Nephron (organoid): ENCODE measurements at regions not wholly inside any gene's neighbourhood (a gene's known extent, or its start where the extent isn't known, plus 50 kb on each side); places are given as distances from the start of the nearest gene placed in this dataset.

Source experiments
- H3K27ac Mint-ChIP-seq, 3 experiments: 2 replicates each; pipeline ENCODE4 v1.8.0; 2020; ENCODE audit warnings: mixed read lengths in 3 of 3, mild to moderate bottlenecking in 2 of 3, moderate library complexity in 1 of 3
- H3K27me3 Mint-ChIP-seq: 2 replicates; pipeline ENCODE4 v1.8.0; 2021; ENCODE audit warnings: low read depth, mild to moderate bottlenecking, moderate library complexity, mixed read lengths
- H3K36me3 Mint-ChIP-seq: 2 replicates; pipeline ENCODE4 v1.8.0; 2020; ENCODE audit warnings: low read depth, mixed read lengths
- H3K4me1 Mint-ChIP-seq: 2 replicates; pipeline ENCODE4 v1.8.0; 2020; ENCODE audit warnings: mixed read lengths
- H3K4me3 Mint-ChIP-seq, 3 experiments: 2 replicates each; pipeline ENCODE4 v1.8.0; 2020; ENCODE audit warnings: mild to moderate bottlenecking in 3 of 3, mixed read lengths in 3 of 3, moderate library complexity in 2 of 3
- H3K9me3 Mint-ChIP-seq: 2 replicates; pipeline ENCODE4 v1.8.0; 2020; ENCODE audit warnings: mixed read lengths
- TF ChIP-seq, protein P1 (sequence below), 3 experiments: fragments of 200-600 bp; sonication (generic); IDR thresholded peaks; one replicate each; pipeline ENCODE4 v1.5.0; 2021; ENCODE audit warnings: antibody characterized with exemption in 3 of 3; ENCODE audit not compliant: unreplicated experiment in 3 of 3

DNA sequence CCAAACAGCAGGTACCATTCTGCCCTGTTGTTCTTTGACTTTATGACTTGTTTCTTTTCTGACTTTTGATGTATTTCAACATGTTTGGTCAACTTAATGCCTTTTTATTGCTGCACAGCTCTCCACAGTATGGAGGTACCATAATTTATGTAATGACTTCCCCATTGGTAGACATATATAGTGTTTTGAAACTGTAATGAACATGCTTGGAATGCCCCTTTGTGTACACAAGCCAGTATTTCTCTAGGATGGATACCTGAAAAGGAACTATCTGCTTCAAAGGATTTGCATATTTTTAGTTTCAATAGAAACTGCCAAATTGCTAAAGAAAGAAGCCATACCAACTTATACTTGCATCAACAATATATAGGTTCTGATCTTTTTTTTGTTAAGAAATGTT lies 66.1 kb downstream of the NOG start:
- Mint-ChIP-seq H3K27me3 (peaks cover 10% of the 10 kb centered on the region), H3K36me3 (no peaks in the 10 kb centered on the region), H3K4me3 (no peak overlapping the region), H3K4me1 (peaks cover 10% of the 10 kb centered on the region), H3K9me3 (peaks cover 3% of the 10 kb centered on the region), H3K27ac (no peak overlapping the region)
- TF ChIP-seq, protein P1, sequence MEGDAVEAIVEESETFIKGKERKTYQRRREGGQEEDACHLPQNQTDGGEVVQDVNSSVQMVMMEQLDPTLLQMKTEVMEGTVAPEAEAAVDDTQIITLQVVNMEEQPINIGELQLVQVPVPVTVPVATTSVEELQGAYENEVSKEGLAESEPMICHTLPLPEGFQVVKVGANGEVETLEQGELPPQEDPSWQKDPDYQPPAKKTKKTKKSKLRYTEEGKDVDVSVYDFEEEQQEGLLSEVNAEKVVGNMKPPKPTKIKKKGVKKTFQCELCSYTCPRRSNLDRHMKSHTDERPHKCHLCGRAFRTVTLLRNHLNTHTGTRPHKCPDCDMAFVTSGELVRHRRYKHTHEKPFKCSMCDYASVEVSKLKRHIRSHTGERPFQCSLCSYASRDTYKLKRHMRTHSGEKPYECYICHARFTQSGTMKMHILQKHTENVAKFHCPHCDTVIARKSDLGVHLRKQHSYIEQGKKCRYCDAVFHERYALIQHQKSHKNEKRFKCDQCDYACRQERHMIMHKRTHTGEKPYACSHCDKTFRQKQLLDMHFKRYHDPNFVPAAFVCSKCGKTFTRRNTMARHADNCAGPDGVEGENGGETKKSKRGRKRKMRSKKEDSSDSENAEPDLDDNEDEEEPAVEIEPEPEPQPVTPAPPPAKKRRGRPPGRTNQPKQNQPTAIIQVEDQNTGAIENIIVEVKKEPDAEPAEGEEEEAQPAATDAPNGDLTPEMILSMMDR (IDR thresholded peaks at IDR 0.05; ENCODE audit: unreplicated experiment in 3 of 3) = no peak

GRCh38 chr17:56661906-56662305 lies 68.4 kb downstream of the NOG start:
- no peak overlapping the region for H3K4me3 Mint-ChIP-seq
- peaks cover 11% of the 10 kb centered on the region for H3K4me1 Mint-ChIP-seq
- peaks cover 13% of the 10 kb centered on the region for H3K27me3 Mint-ChIP-seq
- TF ChIP-seq, protein P1 (IDR thresholded peaks at IDR 0.05; ENCODE audit: unreplicated experiment in 3 of 3) = no peak
- H3K36me3 Mint-ChIP-seq = no peaks in the 10 kb centered on the region
- H3K9me3 Mint-ChIP-seq = no peaks in the 10 kb centered on the region
- H3K27ac Mint-ChIP-seq = no peak overlapping the region

GRCh38 chr17:56665864-56666263 lies 72.4 kb downstream of the NOG start:
- H3K4me3 Mint-ChIP-seq = no peak overlapping the region
- H3K27me3 Mint-ChIP-seq = peaks cover 21% of the 10 kb centered on the region
- H3K9me3 Mint-ChIP-seq = peaks cover 7% of the 10 kb centered on the region

GRCh38 chr17:56667925-56668458 lies 74.5 kb downstream of the NOG start:
- H3K4me3 Mint-ChIP-seq = no peak overlapping the region
- H3K27ac Mint-ChIP-seq = no peak overlapping the region
- H3K27me3 Mint-ChIP-seq = peaks cover 25% of the 10 kb centered on the region
- H3K4me1 Mint-ChIP-seq = peaks cover 6% of the 10 kb centered on the region
- H3K9me3 Mint-ChIP-seq = peaks cover 13% of the 10 kb centered on the region
- TF ChIP-seq, protein P1 (IDR thresholded peaks at IDR 0.05; ENCODE audit: unreplicated experiment in 3 of 3) = no peak
- H3K36me3 Mint-ChIP-seq = no peaks in the 10 kb centered on the region

More at GRCh38 chr17:56665864-56666263, 72.4 kb downstream of the NOG start:
- H3K36me3 Mint-ChIP-seq = no peaks in the 10 kb centered on the region
- H3K27ac Mint-ChIP-seq = no peak overlapping the region
- TF ChIP-seq, protein P1 (IDR thresholded peaks at IDR 0.05; ENCODE audit: unreplicated experiment in 3 of 3) = no peak
- peaks cover 6% of the 10 kb centered on the region for H3K4me1 Mint-ChIP-seq

GRCh38 chr17:56672195-56672594 lies 78.7 kb downstream of the NOG start:
- Mint-ChIP-seq H3K4me1 (no peaks in the 10 kb centered on the region), H3K27ac (no peak overlapping the region), H3K36me3 (no peaks in the 10 kb centered on the region), H3K4me3 (no peak overlapping the region), H3K9me3 (peaks cover 13% of the 10 kb centered on the region), H3K27me3 (peaks cover 46% of the 10 kb centered on the region)
- TF ChIP-seq, protein P1 (IDR thresholded peaks at IDR 0.05; ENCODE audit: unreplicated experiment in 3 of 3) = no peak

DNA sequence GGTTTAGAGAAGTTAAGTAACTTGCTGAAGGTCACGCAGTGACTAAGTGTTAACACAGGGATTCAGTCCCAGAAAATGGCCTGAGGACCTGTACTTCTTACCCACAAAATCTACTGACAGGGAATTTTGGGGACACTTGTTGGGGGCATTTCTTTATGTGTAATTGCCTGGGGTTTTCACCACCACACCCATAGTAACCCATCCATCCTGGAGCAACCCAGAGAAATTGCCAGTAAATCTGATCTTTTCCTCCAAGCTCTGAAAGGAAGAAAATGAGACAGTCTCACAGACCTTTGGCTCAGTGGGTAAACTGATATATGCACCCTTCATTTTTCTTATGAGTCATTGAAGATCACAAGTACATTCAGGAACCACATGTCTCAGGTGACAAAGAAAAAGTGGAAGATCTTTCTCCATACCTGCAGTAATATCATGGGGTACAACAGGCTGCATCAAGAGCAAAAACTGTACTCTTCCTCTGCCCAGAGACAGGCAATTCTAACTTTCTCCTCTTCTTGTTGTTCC lies 81.0 kb downstream of the NOG start:
- Mint-ChIP-seq H3K9me3 (peaks cover 8% of the 10 kb centered on the region), H3K4me1 (peaks cover 6% of the 10 kb centered on the region), H3K27ac (no peak overlapping the region), H3K27me3 (peaks cover 60% of the 10 kb centered on the region), H3K36me3 (no peaks in the 10 kb centered on the region), H3K4me3 (no peak overlapping the region)
- TF ChIP-seq, protein P1 (IDR thresholded peaks at IDR 0.05; ENCODE audit: unreplicated experiment in 3 of 3) = no peak
